GM12874 (cell line): ENCODE measurements at regions not wholly inside any gene's neighbourhood (a gene's known extent, or its start where the extent isn't known, plus 50 kb on each side); places are given as distances from the start of the nearest gene placed in this dataset.

Experiments used
- TF ChIP-seq, protein P1 (sequence below): IDR thresholded peaks from 2 replicates; pipeline ENCODE4 v1.5.1; 2011; ENCODE audit warnings: low read depth, mild to moderate bottlenecking, control low read depth, low read length, moderate library complexity; ENCODE audit not compliant: insufficient read depth

DNA sequence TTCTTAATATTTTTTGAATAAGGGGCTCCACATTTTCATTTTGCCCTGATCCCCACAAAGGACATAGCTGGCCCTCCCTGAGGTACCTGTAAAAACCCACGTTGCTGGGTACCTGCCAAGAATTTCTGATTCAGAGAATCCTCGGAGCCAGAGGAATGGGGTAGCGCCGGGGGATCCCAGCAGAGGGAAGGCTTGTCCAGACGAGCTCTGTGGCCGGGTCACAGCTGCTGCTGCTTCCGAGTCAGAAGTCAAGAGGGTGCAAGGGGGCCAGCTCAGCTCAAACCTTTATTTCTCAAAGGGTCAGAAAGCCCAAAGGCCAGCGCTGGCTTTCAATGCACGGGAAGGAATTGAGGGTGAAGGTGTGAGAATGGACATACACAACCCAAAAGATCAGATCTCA is 68.9 kb upstream of the SDK2 start:
- TF ChIP-seq, protein P1, sequence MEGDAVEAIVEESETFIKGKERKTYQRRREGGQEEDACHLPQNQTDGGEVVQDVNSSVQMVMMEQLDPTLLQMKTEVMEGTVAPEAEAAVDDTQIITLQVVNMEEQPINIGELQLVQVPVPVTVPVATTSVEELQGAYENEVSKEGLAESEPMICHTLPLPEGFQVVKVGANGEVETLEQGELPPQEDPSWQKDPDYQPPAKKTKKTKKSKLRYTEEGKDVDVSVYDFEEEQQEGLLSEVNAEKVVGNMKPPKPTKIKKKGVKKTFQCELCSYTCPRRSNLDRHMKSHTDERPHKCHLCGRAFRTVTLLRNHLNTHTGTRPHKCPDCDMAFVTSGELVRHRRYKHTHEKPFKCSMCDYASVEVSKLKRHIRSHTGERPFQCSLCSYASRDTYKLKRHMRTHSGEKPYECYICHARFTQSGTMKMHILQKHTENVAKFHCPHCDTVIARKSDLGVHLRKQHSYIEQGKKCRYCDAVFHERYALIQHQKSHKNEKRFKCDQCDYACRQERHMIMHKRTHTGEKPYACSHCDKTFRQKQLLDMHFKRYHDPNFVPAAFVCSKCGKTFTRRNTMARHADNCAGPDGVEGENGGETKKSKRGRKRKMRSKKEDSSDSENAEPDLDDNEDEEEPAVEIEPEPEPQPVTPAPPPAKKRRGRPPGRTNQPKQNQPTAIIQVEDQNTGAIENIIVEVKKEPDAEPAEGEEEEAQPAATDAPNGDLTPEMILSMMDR = no peak

GRCh38 chr17:73715769-73716168 is 71.5 kb upstream of the SDK2 start:
- TF ChIP-seq, protein P1 = no peak

GRCh38 chr17:73717690-73718089 is 73.4 kb upstream of the SDK2 start:
- TF ChIP-seq, protein P1 = no peak

- TF ChIP-seq, protein P1 = no peak
Observed at GRCh38 chr17:73718362-73718761, 74.1 kb upstream of the SDK2 start.

GRCh38 chr17:73718912-73719311 is 74.7 kb upstream of the SDK2 start:
- TF ChIP-seq, protein P1 = no peak

- TF ChIP-seq, protein P1 = no peak
Observed at GRCh38 chr17:73719588-73720071, 75.4 kb upstream of the SDK2 start.

- TF ChIP-seq, protein P1 = no peak
Observed at GRCh38 chr17:73720187-73720834, 76.1 kb upstream of the SDK2 start.

- TF ChIP-seq, protein P1 = no peak
Observed at GRCh38 chr17:73722165-73722564, 77.9 kb upstream of the SDK2 start.
